B cell (primary cell): ENCODE measurements at regions not wholly inside any gene's neighbourhood (a gene's known extent, or its start where the extent isn't known, plus 50 kb on each side); places are given as distances from the start of the nearest gene placed in this dataset.

Experiments
- ATAC-seq: fragments of 200-7000 bp; cut with Tn5 transposase; one replicate; pipeline ENCODE4 v1.10.0; 2021; ENCODE audit warnings: low read depth, mild to moderate bottlenecking, moderate number of reproducible peaks, moderate library complexity
- CTCF ChIA-PET: fragments of 350-600 bp; sonication (Branson Sonifier 250); formaldehyde crosslinking; loops from one replicate; lab custom pipeline; 2021; ENCODE audit warnings: antibody characterized with exemption, inconsistent platforms; lab: Charles Lee
- POLR2A ChIA-PET: fragments of 350-600 bp; sonication (Branson Sonifier 250); formaldehyde crosslinking; loops from one replicate; lab custom pipeline; 2021; ENCODE audit warnings: antibody characterized with exemption; lab: Charles Lee
- DNase-seq: peaks from one replicate; pipeline ENCODE4 v3.0.0; 2013
- H2AFZ ChIP-seq: 2 replicates; pipeline ENCODE4 v1.6.1; 2012; ENCODE audit warnings: mild to moderate bottlenecking, low read depth, low read length; ENCODE audit not compliant: insufficient read depth, poor library complexity, severe bottlenecking
- H3K27ac ChIP-seq, 2 donors: 1 replicate in 1 of 2; 2 replicates in 1 of 2; pipeline ENCODE4 v1.5.1; 2012 to 2013; ENCODE audit warnings: low read length in 2 of 2, mild to moderate bottlenecking in 2 of 2, moderate library complexity in 1 of 2
- H3K27me3 ChIP-seq, 4 experiments: fragments of 200-600 bp in 1 of 4; sonication (generic) in 1 of 4; replicated peaks in 1 of 4; 1 replicate in 2 of 4; 2 replicates in 2 of 4; pipeline versions ENCODE4 v1.6.1 to v1.7.0; 2013 to 2016; ENCODE audit warnings: low read length in 3 of 4, mild to moderate bottlenecking in 2 of 4, mixed read lengths in 1 of 4, moderate library complexity in 1 of 4; ENCODE audit not compliant: insufficient read depth in 4 of 4, control insufficient read depth in 3 of 4; ENCODE audit errors: control extremely low read depth in 1 of 4
- H3K36me3 ChIP-seq, 2 experiments: replicated peaks in 1 of 2; 1 replicate in 1 of 2; 2 replicates in 1 of 2; pipeline versions ENCODE4 v1.6.1 to v1.7.1; 2013; ENCODE audit warnings: low read length in 1 of 2; ENCODE audit not compliant: insufficient read depth in 2 of 2, control insufficient read depth in 1 of 2; ENCODE audit errors: control extremely low read depth in 1 of 2, extremely low read depth in 1 of 2
- H3K4me1 ChIP-seq, 2 donors: fragments of 200-600 bp in 1 of 2; sonication (generic) in 1 of 2; 1 replicate in 1 of 2; 2 replicates in 1 of 2; pipeline versions ENCODE4 v1.5.1 to v1.6.1; 2013 to 2017; ENCODE audit warnings: low read length in 2 of 2; ENCODE audit not compliant: control insufficient read depth in 2 of 2, insufficient read depth in 2 of 2
- H3K4me2 ChIP-seq: replicated peaks from 2 replicates; pipeline ENCODE3; 2012; ENCODE audit warnings: mild to moderate bottlenecking, low read depth, low read length; ENCODE audit not compliant: poor library complexity, severe bottlenecking
- H3K4me3 ChIP-seq, 5 experiments: fragments of 200-600 bp in 1 of 5; sonication (generic) in 1 of 5; 1 replicate in 3 of 5; 2 replicates in 2 of 5; pipeline versions ENCODE4 v1.5.1 to v1.7.0; 2011 to 2016; ENCODE audit warnings: low read length in 4 of 5, mild to moderate bottlenecking in 4 of 5, low read depth in 2 of 5, control low read depth in 1 of 5, moderate library complexity in 1 of 5; ENCODE audit not compliant: insufficient read depth in 1 of 5; ENCODE audit errors: control extremely low read depth in 1 of 5, extremely low read depth in 1 of 5
- H3K79me2 ChIP-seq: fragments of 200-600 bp; sonication (generic); one replicate; pipeline ENCODE4 v1.6.0; 2016; ENCODE audit warnings: low read length; ENCODE audit not compliant: control insufficient read depth, insufficient read depth
- H3K9ac ChIP-seq: fragments of 200-600 bp; sonication (generic); 2 replicates; pipeline ENCODE4 v1.6.1; 2017; ENCODE audit warnings: mild to moderate bottlenecking, low read length, moderate library complexity
- H3K9me3 ChIP-seq, 3 donors: one replicate each; pipeline versions ENCODE4 v1.6.1 to v1.7.1; 2013; ENCODE audit warnings: low read length in 2 of 3; ENCODE audit not compliant: control insufficient read depth in 2 of 3, insufficient read depth in 1 of 3; ENCODE audit errors: control extremely low read depth in 1 of 3
- H4K20me1 ChIP-seq: 2 replicates; pipeline ENCODE4 v1.6.0; 2012; ENCODE audit warnings: mild to moderate bottlenecking, low read length; ENCODE audit not compliant: insufficient read depth, control insufficient read depth, poor library complexity, severe bottlenecking
- H3K27ac Mint-ChIP-seq: one replicate; pipeline ENCODE4 v1.8.0; 2021; ENCODE audit warnings: mixed read lengths
- H3K27me3 Mint-ChIP-seq: one replicate; pipeline ENCODE4 v1.8.0; 2021; ENCODE audit warnings: mixed read lengths
- H3K4me1 Mint-ChIP-seq: one replicate; pipeline ENCODE4 v1.8.0; 2021; ENCODE audit warnings: mixed read lengths
- H3K4me3 Mint-ChIP-seq: one replicate; pipeline ENCODE4 v1.8.0; 2021; ENCODE audit warnings: mixed read lengths
- H3K9me3 Mint-ChIP-seq: one replicate; pipeline ENCODE4 v1.8.0; 2022; ENCODE audit warnings: mixed read lengths; ENCODE audit not compliant: insufficient read depth
- CTCF ChIP-seq: fragments of 200-600 bp; IDR thresholded peaks from one replicate; pipeline ENCODE4 v1.8.0; 2022; ENCODE audit warnings: antibody characterized with exemption, mild to moderate bottlenecking
- EZH2 ChIP-seq: IDR thresholded peaks from 2 replicates; pipeline ENCODE4 v1.6.1; 2012; ENCODE audit warnings: borderline replicate concordance, low read depth, mild to moderate bottlenecking, moderate library complexity, low read length; ENCODE audit not compliant: insufficient read depth, poor library complexity, severe bottlenecking
- WGBS: methylation state at CpG from one replicate; pipeline ENCODE4 v1.1.5; 2013; ENCODE audit warnings: missing lambda C conversion rate; ENCODE audit not compliant: insufficient coverage; 5-methylcytosine and 5-hydroxymethylcytosine counted together
- intact Hi-C: fragments of 100-400 bp; cut with micrococcal nuclease; formaldehyde crosslinking; loops from one replicate; pipeline ENCODE4 v1.10.0; 2022

- POLR2A ChIA-PET: no interaction called here
- Mint-ChIP-seq H3K9me3 (no peaks in the 10 kb centered on the region), H3K4me3 (no peak overlapping the region), H3K27ac (no peak overlapping the region), H3K27me3 (peaks cover 7% of the 10 kb centered on the region), H3K4me1 (no peaks in the 10 kb centered on the region)
- TF ChIP-seq CTCF (no peak), EZH2 (no peak)
- intact Hi-C loops: no loop called here
- Histone ChIP-seq H2AFZ (no peak overlapping the region), H3K27ac (no peak overlapping the region), H3K9ac (no peak overlapping the region), H3K4me2 (no peak overlapping the region), H3K9me3 (no peaks in the 10 kb centered on the region), H3K4me1 (no peaks in the 10 kb centered on the region), H3K4me3 (no peak overlapping the region), H3K27me3 (no peaks in the 10 kb centered on the region), H3K79me2 (no peaks in the 10 kb centered on the region), H3K36me3 (no peaks in the 10 kb centered on the region), H4K20me1 (no peaks in the 10 kb centered on the region)
- DNase-seq (no peak), ATAC-seq (no peak)
- no CpG with 5 or more reads among the region's 3 CpGs for WGBS
- CTCF ChIA-PET: no interaction called here
Observed at GRCh38 chr2:226680719-226681118, 118.9 kb downstream of the IRS1 start.

GRCh38 chr2:226679389-226680065 is 120.1 kb downstream of the IRS1 start:
- Histone ChIP-seq H3K9me3 (no peaks in the 10 kb centered on the region), H3K27me3 (peaks cover 0 to 2% (median under 1%) of the 10 kb centered on the region in 4 experiments), H3K36me3 (no peaks in the 10 kb centered on the region), H3K9ac (no peak overlapping the region), H3K4me2 (no peak overlapping the region), H3K4me1 (no peaks in the 10 kb centered on the region), H3K4me3 (no peak overlapping the region), H3K27ac (no peak overlapping the region), H4K20me1 (no peaks in the 10 kb centered on the region), H2AFZ (no peak overlapping the region), H3K79me2 (no peaks in the 10 kb centered on the region)
- intact Hi-C loops: no loop called here
- POLR2A ChIA-PET: no interaction called here
- CTCF ChIA-PET: no interaction called here
- peaks cover 13% of the 10 kb centered on the region for H3K27me3 Mint-ChIP-seq
- H3K27ac Mint-ChIP-seq: no peak overlapping the region
- DNase-seq (no peak), ATAC-seq (no peak)
- no peaks in the 10 kb centered on the region for H3K9me3 Mint-ChIP-seq
- H3K4me1 Mint-ChIP-seq: no peaks in the 10 kb centered on the region
- no peak for TF ChIP-seq CTCF
- TF ChIP-seq EZH2: no peak
- H3K4me3 Mint-ChIP-seq: no peak overlapping the region
- 75% methylated on average over 4 of the region's 7 CpGs for WGBS
